GM18868 (cell line): ENCODE measurements at regions not wholly inside any gene's neighbourhood (a gene's known extent, or its start where the extent isn't known, plus 50 kb on each side); places are given as distances from the start of the nearest gene placed in this dataset.
"Not testable (repeated sequence)": the region's sequence is repeated elsewhere in the genome, so short reads cannot be mapped to it uniquely, and the experiment has no call there.

ENCODE experiments used
- ATAC-seq: cut with Tn5 transposase; IDR thresholded peaks from one replicate; pipeline ENCODE4 v1.9.1; 2021; ENCODE audit warnings: mild to moderate bottlenecking, moderate library complexity; ENCODE audit not compliant: unreplicated experiment

DNA sequence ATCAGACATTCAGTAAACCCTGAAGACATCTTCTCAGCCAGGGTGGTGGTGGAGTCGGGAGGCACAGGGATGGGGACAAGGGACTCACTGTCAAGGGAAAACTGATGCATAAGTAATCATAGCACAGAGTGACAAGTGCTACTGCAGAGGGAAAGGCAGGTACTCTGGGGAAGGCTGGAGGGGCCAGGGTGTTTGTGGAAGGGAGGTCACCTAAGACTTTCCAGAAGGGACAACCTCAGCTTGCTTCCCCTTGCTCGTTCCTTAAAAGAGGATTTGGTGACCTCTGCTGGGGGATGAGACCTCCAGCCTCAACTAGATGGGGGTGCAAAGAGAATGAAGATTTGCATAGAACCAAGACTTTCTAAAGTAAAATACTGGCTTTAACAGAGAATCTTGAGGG is 99.5 kb downstream of the SLC4A3 start:
- ATAC-seq: no peak

DNA sequence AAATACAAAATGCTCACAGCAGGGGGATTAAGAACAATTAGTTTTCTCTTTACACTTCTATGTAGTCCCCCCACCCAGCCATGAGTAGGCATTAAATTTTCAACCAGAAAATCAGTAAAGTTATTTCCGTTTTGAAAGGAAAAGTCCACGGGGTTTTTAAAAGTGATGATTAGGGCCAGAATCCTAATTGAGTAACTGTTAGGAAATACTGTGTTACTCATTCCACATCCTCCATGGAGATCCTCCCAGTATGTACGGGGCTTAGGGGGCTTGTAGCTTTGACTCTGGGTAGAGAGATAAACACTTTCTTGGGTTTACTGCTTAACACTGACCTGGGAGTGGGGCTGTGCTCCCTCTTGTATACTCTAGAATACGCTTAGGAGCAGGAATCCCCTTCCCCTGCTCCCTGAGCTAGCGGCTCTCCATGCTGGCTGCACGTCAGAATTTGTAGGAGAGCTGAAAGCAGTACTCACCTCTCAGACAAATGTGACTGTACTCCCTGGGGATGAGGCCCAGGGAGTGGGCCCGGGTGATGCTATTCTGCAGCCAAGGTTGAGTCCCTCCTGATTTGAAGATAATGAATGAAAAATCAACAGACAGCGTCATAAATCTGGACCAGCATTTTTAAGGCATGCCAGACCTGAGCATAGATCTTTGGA is 100.5 kb downstream of the SLC4A3 start:
- no peak for ATAC-seq

DNA sequence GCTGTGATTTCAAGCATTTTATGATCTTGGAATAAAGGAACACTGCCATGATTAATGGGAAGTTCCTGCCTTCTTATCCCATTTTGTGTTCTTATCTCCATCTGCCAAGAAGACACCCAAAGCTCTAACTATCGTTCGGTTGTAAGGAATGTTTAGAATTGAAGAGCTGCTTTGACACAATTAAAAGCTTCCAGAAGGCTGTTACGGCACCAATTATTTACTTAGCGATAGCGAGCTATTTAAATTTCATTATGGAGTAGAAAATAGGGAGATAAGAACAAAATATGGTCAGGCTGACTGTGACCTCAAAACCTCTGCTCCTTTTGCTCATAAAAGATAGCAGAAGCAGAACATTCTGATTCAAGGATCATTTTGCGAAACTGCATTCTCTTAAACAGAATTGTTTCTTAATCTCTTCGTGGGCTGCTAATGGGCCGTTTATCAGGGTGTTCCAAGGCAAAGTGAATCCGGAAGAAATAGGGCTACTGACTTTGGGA is 101.6 kb downstream of the SLC4A3 start:
- ATAC-seq: no peak

DNA sequence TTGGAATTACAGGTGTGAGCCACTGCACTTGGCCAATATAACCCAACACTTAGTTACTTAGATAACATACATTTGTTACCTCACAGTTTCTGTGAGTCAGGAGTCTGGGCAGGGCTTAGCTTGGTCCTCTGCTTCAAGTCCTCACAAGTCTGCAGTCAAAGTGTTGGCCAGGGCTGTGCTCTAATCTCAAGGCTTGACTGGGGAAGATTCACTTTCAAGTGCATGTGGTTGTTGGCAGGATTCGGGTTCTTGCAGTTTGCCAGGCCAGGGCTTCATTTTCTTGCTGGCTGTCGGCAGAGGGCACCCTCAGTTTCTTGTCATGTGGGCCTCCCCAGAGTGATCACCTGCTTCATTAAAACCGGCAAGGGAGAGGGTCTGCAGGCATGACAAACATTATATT is 103.7 kb downstream of the SLC4A3 start:
- ATAC-seq: no peak

DNA sequence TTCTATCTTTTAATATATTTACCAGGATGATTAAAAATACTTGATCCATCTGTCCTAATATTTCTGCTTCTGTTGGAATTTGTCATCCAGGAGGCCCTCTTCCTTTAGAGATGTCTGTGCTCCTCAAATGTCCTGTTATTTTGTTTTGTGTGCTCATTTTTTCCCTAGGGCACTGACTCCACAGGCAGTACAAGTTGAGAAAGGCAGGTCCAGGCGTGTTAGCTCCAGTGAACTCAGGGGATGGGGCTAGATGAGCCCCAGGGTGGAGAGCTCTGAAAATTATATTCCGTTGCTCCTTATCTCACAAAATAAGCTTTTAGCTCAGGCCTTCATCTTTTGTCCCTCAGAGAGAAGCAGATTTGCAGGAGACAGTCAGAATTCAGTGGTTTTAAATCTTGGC is 105.7 kb downstream of the SLC4A3 start:
- ATAC-seq: no peak

DNA sequence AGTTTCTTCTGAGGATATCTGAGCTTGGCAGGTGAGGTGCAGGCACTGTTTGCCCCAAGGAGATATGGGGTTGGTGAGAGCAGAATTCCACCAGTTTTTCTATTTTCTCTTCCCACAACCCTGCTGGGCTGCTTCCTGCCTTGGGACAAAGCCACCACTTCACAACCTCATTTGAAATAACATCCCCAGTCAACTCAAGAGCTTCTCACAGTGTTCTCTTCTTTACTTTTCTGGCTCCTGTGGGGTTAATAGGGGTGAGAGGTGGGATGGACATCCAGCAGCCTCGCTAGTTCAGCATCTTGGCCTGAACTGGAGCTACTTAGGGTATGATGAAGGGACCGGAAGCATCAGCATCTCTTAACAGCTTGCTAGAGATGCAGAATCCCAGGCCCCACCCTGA is 106.3 kb downstream of the SLC4A3 start:
- ATAC-seq: no peak

GRCh38 chr2:219736209-219736608 is 108.8 kb downstream of the SLC4A3 start:
- ATAC-seq: no peak

GRCh38 chr2:219737270-219737691 is 109.9 kb downstream of the SLC4A3 start:
- no peak for ATAC-seq

DNA sequence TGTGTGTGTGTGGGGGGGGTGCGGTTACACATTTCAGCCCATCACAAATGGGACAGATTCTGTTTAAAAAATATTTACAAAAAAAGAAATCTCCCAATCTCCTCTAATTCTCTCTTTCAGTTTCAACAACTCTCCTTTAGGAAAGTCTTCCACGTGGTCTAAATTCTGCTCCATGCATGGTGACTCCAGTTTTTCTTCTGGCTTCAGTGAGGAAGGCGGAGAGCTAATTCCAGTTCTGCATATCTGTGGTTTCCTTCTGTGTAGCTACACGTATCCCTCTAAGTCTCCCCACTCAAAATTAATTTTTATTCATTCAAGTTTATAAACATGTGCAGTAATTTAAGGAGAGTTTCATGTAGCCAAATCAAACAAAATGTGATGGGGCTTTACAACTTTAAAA is 111.6 kb downstream of the SLC4A3 start:
- ATAC-seq: no peak

- no peak for ATAC-seq
Observed at GRCh38 chr2:219739866-219740440, 112.5 kb downstream of the SLC4A3 start.

- ATAC-seq: no peak
Observed at GRCh38 chr2:219743548-219743947, 116.1 kb downstream of the SLC4A3 start.

GRCh38 chr2:219744066-219744465 is 116.6 kb downstream of the SLC4A3 start:
- ATAC-seq: no peak

GRCh38 chr2:219744600-219744999 is 117.2 kb downstream of the SLC4A3 start:
- ATAC-seq: no peak

DNA sequence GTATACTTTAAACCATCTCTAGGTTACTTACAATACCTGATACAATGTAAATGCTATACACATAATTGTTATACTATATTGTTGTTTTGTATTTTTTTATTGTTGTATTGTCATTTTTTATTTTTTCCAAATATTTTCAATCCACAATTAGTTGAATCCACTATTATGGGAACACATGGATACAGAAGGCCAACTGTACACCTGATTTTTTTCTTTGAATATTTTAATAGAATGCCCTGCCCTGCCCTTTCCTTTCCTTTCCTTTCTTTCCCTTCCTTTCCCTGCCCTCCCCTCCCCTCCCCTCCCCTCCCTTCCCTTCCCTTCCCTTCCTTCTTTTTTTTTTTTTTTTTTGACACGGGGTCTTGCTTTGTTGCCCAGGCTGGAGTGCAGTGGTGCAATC is 120.2 kb downstream of the SLC4A3 start:
- no peak for ATAC-seq

GRCh38 chr2:219748671-219749570 is 121.5 kb downstream of the SLC4A3 start:
- ATAC-seq: no peak

GRCh38 chr2:219751121-219751520 is 123.7 kb downstream of the SLC4A3 start:
- ATAC-seq: not testable (repeated sequence)

GRCh38 chr2:219752726-219753125 is 125.3 kb downstream of the SLC4A3 start:
- ATAC-seq: no peak

- ATAC-seq: no peak
Observed at GRCh38 chr2:219758907-219759680, 131.7 kb downstream of the SLC4A3 start.

- ATAC-seq: no peak
Observed at GRCh38 chr2:219759801-219760200, 132.4 kb downstream of the SLC4A3 start.

DNA sequence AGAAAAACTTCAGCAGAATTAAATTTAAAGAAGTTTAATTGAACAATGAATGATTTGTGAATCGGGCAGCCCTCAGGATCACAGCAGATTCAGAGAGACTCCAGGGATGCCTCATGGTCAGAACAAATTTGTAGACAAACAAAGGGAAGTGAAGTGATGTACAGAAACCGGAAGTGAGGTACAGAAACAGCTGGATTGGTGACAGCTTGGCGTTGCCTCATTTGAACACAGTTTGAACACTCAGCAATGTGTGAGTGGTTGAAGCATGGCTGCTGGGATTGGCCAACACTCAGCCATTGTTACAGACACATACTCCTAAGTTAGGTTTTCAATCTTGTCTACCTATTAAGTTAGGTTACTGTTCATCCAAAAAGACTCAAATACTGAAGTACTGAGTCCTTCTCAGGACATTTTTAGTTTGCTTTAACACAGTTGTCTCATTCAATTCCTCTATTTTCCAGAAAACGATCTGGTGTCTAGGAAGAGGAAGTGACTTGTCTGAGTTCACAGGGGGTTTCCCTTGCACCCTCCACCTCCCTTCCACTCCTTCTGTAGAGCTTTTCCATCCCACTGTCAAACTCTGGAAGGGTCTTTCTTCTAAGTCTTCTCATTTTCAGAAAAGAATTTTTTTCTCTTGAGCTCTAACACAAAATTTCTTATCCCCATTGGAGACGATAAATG is 137.9 kb downstream of the SLC4A3 start:
- no peak for ATAC-seq
